ENCODE measurements at regions not wholly inside any gene's neighbourhood (a gene's known extent, or its start where the extent isn't known, plus 50 kb on each side); places are given as distances from the start of the nearest gene placed in this dataset.

DNA sequence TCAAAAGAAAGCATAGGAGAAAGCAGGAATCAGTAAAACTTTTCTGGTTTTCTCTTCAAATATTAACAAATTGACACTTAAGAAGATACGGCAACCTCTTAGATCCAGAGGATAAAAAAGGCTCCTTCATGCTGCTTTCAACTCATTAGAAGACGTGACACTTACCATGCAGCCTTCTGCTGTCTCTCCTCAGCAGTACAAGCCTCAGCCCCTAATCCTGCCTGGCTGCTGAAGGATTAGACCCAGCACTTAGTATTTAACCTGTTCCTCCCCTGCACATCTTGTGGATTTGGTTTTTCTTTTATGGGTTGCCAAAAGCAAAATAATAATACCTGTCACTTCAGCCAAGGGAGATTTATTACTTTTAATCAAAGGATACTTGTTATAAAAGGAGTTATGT is 108.4 kb downstream of the LYZL1 start:
- no peak for DNase-seq

DNA sequence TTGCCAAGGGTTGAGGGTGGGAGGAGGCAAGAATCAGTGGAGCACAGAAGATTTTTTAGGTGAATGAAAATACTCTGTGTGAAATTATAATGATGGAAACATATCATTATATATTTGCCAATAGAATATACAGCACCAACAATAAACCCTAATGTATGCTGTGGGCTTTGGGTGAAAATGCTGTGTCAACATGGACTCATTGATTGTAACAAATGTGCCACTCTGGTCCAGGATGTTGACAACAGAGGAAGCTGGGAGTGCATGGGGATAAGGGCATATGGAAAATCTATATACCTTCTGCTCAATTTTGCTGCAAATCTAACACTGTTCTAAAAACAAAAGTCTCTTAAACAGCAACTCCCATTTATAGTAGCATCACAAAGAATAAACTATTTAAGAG is 114.3 kb downstream of the LYZL1 start:
- no peak for DNase-seq

DNA sequence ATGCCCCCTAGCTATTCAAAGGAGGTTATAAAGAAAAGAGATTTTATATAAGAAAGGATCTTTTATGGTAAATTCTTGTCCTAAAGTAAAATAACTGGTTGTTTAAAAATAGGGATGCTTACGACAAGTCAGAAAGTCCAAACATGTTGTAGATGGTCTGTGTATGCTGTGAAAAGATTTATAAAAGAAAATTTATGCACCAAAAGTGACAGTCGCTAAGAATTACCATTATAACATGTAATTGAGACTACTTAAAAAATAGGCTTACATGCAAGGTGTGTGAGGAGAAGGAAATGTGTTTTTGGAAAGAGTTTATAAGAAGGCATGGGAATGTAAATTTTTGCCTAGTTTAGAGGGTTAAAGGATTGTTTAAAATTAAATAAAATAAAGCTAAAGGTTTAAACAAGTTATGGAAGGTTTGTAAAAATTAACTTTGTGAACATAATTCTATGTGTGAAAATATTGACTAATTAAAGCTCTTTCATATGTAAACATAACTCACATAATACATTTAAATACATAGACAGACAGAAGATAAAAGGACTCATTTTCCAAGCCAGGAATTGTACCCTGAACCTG is 118.5 kb downstream of the LYZL1 start:
- no peak for DNase-seq
